A549 (cell line): ENCODE measurements at regions not wholly inside any gene's neighbourhood (a gene's known extent, or its start where the extent isn't known, plus 50 kb on each side); places are given as distances from the start of the nearest gene placed in this dataset.

Experiments used
- CTCF ChIP-seq: fragments of >200 bp; sonication (Bioruptor Twin); formaldehyde crosslinking; IDR thresholded peaks from 3 replicates; pipeline ENCODE4 v1.5.1; 2016
- E2F6 ChIP-seq: IDR thresholded peaks from 2 replicates; pipeline ENCODE4 v1.6.1; 2012; ENCODE audit warnings: low read depth, borderline replicate concordance
- ELK1 ChIP-seq: fragments of 150-350 bp; IDR thresholded peaks from 2 replicates; pipeline ENCODE4 v1.6.1; 2014; ENCODE audit warnings: low read depth, mild to moderate bottlenecking, low read length
- MAX ChIP-seq: IDR thresholded peaks from 2 replicates; pipeline ENCODE4 v1.6.1; 2012
- POLR2A ChIP-seq: IDR thresholded peaks from 2 replicates; pipeline ENCODE4 v1.6.1; 2012; ENCODE audit warnings: mild to moderate bottlenecking, low read length
- POLR2AphosphoS2 ChIP-seq: conservative IDR thresholded peaks from 2 replicates; pipeline ENCODE4 v1.6.1; 2012; ENCODE audit warnings: low read length, improper control_type of control experiment, inconsistent platforms
- RAD21 ChIP-seq, 2 experiments: fragments of >200 bp in 1 of 2; sonication (Bioruptor Twin) in 1 of 2; formaldehyde crosslinking in 1 of 2; IDR thresholded peaks in 1 of 2; conservative IDR thresholded peaks in 1 of 2; 2 replicates in 1 of 2; 3 replicates in 1 of 2; pipeline ENCODE4 v1.6.1; 2012 to 2018; ENCODE audit warnings: inconsistent platforms in 1 of 2
- RNF2 ChIP-seq: fragments of 200-600 bp; sonication (generic); IDR thresholded peaks from 2 replicates; pipeline ENCODE4 v1.6.1; 2016; ENCODE audit warnings: low read depth, mild to moderate bottlenecking, antibody characterized with exemption, moderate library complexity, borderline replicate concordance
- SMC3 ChIP-seq: fragments of >200 bp; sonication (Bioruptor Twin); formaldehyde crosslinking; IDR thresholded peaks from 3 replicates; pipeline ENCODE4 v1.6.1; 2018; ENCODE audit warnings: inconsistent platforms
- TP53 ChIP-seq: fragments of 250-450 bp; sonication (Bioruptor Pico); IDR thresholded peaks from 2 replicates; pipeline ENCODE4 v1.5.0; 2021; ENCODE audit warnings: mild to moderate bottlenecking, moderate library complexity

- TF ChIP-seq SMC3 (no peak), RNF2 (no peak), MAX (no peak), ELK1 (no peak), CTCF (no peak), POLR2AphosphoS2 (no peak), RAD21 (conservative IDR thresholded peaks at IDR 0.05 in 1 of 2, IDR thresholded peaks at IDR 0.05 in 1 of 2) (no peak), TP53 (CRISPR knock-in tag) (no peak), E2F6 (no peak), POLR2A (no peak)
Measured at GRCh38 chr9:104238668-104239067, 144.6 kb downstream of the SMC2 start.
